GM21786 (cell line): ENCODE measurements at regions not wholly inside any gene's neighbourhood (a gene's known extent, or its start where the extent isn't known, plus 50 kb on each side); places are given as distances from the start of the nearest gene placed in this dataset.
A peak's percentile ranks its signal among the peaks of the same experiment; 100 is the strongest.
"Not testable (repeated sequence)": the region's sequence is repeated elsewhere in the genome, so short reads cannot be mapped to it uniquely, and the experiment has no call there.

Source experiments
- ATAC-seq: cut with Tn5 transposase; IDR thresholded peaks from one replicate; pipeline ENCODE4 v1.9.1; 2021; ENCODE audit not compliant: unreplicated experiment

- ATAC-seq, result no peak
These were observed 172.1 kb upstream of the RNPC3 start for GRCh38 chr1:103353391-103353790.

DNA sequence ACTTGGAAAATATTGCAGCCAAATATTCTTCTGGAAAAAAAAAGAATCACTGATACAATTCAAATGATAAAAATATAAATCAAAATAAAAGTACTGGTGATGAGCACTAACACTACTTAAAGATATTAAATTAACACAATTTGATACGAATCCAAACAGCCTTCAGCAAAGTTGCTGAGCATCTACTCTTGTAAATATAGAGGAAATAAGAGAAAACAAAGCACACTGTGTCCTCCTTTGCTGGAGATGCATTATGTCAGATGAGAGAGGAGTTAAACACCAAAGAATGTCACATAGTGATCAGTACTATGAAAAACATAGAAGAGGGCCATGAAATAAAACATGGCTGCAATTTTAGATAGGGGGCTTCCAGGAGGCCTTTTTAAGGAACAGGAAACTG lies 177.4 kb upstream of the RNPC3 start:
- no peak for ATAC-seq

- no peak for ATAC-seq
These were observed 180.6 kb upstream of the RNPC3 start for GRCh38 chr1:103344930-103345329.

- peak; percentile 49 for ATAC-seq
These were observed 184.1 kb upstream of the RNPC3 start for GRCh38 chr1:103341377-103341880.

- ATAC-seq, result no peak
These were observed 187.7 kb upstream of the RNPC3 start for GRCh38 chr1:103337779-103338178.

DNA sequence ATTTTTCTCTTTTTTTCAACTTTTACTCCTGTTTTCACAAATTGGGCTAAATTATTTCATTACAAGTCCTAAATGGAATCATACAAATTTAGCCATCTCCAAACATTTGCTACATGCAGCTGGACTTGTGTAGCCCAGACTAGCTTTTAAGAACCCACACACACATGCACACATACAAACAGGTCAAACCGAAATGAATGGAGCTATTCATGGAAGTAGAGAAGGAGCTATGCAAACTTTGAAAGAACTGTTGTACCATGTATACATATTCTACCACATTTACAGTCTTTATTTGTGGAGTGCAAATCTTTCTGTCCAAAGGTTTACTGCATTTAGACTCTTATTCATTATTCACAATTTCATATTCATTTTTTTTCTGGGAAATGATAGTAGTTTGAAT lies 189.1 kb upstream of the RNPC3 start:
- no peak for ATAC-seq

DNA sequence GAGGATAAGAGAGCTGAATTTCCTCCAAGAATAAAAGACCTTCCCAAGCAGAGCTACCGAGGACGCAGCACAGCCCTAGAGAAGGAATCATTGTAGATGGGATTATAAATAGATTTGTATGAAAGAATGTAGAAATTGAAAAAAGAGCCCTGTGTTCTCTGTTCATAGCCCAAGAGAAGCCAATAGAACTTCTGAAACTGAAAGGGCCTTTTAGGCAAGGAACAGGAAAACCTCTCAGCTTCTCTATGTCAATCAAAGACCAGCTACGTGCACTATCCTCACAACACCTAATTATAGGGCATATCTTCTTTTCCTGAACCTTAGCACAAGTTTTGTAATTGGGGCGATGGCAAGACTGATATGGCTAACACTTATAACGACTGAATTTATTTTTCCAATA lies 192.4 kb upstream of the RNPC3 start:
- peak; percentile 88 for ATAC-seq

- peak; percentile 59 for ATAC-seq
These were observed 198.3 kb upstream of the RNPC3 start for GRCh38 chr1:103327054-103327719.

DNA sequence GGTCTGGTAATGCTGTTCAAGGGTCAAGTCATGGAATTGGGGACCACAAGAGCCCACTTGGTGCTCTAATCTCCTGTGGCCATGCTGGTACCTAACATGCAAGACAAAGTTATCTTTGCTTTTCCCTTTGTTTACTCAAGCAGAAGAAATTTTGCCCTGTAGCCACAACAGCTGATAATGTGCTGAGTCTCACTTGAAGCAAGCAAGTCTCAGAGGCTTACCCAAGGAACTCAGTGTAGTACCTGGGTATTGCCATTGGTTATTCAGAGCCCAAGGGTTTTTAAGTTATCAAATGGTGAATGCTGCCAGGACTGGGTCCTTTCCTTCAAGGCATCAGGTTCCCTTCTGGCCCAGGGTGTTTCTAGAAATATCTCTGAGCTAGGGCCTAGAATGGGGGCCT lies 198.9 kb upstream of the RNPC3 start:
- ATAC-seq, result no peak

DNA sequence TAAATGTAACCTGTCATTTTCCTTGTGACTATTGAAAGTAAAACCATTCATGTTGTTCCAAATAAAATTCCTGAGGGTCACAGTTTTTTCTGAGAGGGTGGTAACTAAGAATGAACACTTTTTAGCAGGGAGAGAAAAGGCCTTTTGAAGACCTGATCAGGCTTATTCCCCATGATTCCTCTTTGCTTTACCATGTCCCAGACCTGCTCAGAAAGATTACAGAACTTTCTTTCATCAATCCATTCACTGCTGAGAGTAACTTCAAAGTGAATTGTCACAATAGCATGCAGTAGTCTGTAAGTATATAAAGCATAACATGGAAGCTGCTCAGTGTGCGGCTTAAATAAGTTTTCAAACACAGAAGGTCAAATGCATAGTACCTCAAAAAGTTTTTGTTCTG lies 201.5 kb upstream of the COL11A1 start:
- ATAC-seq, result no peak

- ATAC-seq, result no peak
These were observed 199.4 kb upstream of the COL11A1 start for GRCh38 chr1:103307751-103308150.

GRCh38 chr1:103283841-103284669 lies 175.7 kb upstream of the COL11A1 start:
- ATAC-seq, result no peak

- no peak for ATAC-seq
These were observed 175.0 kb upstream of the COL11A1 start for GRCh38 chr1:103283371-103283770.

DNA sequence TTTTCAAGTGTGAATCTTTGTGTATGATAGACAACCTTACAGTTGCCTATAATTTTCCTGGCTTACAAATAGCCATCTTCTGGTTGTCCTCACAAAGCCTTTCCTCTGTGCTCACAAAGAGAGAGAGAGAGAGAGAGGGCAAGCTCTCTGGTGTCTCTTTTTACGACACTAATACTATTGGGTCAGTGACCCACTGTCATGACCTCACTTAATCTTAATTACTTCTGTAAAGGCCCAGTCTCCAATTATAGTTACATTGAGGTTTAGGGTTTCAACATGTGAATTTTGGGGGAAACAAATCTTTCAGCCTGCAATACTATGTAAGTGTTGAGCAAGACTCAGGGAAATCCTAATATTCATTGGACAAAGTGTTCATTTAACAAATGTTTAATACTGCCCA lies 167.4 kb upstream of the COL11A1 start:
- no peak for ATAC-seq

GRCh38 chr1:103274886-103275285 lies 166.6 kb upstream of the COL11A1 start:
- no peak for ATAC-seq

DNA sequence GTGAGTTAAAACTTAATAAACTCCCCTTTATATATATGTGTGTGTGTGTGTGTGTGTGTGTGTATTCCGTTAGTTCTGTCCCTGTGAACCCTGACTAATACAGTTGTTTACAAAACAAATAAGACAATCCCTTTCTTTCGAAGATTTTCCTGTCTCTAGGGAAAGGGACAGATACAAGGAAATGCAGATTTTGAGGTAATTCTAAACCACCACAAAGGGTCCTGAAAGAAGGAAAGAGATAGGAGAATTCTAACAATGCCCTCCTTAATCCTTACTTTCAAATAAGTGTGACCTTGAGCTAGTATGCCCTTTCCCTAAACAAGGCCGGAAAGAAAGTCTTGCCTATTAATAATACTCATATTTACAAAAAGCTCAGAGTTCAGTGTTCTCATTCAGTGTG lies 164.8 kb upstream of the COL11A1 start:
- no peak for ATAC-seq

GRCh38 chr1:103271471-103271870 lies 163.1 kb upstream of the COL11A1 start:
- ATAC-seq, result not testable (repeated sequence)

GRCh38 chr1:103267893-103268292 lies 159.6 kb upstream of the COL11A1 start:
- ATAC-seq, result no peak

GRCh38 chr1:103267266-103267665 lies 158.9 kb upstream of the COL11A1 start:
- ATAC-seq, result no peak

DNA sequence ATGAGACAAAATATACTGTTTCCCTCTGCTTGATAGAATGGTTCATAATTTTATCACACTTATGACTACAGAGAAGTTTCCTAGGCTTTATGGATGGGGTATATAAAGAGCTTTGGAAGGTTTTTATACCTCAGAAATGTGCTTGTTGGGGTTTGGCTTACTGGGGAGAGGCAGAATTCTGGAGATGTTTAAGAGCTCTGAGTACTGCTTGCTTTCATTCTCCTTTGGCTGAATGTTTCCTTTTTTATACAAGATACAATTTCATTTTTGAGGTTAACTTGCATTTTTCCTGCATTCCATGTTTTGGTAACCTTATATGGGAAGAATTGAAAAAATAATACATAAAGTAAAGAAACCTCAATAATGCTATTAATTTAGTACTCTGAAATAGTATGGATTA lies 157.7 kb upstream of the COL11A1 start:
- ATAC-seq, result no peak

- no peak for ATAC-seq
These were observed 157.2 kb upstream of the COL11A1 start for GRCh38 chr1:103265551-103265950.

DNA sequence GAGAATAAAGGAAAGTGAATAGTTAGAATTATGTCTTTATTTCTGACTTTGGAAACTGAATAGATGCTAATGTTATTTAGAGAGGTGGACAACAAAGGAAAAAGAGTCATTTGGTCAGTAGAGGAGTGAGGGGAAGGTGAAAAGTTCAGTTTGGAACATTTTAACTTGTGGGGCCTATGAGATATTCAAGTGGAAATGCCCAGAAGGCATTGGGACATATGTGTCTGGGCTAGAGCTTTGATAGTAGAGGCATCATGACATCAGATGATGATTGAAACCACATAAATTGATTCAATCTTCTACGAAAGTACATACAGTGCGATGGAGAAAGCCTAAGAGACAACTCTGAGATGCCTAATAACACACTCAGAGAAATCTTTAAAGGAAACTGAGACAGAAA lies 151.7 kb upstream of the COL11A1 start:
- no peak for ATAC-seq
